NCI-H69 (cell line): ENCODE measurements at regions not wholly inside any gene's neighbourhood (a gene's known extent, or its start where the extent isn't known, plus 50 kb on each side); places are given as distances from the start of the nearest gene placed in this dataset.
"Not testable (repeated sequence)": the region's sequence is repeated elsewhere in the genome, so short reads cannot be mapped to it uniquely, and the experiment has no call there.

ENCODE experiments used
- DNase-seq: peaks from one replicate; lab custom pipeline; 2025; lab: John Stamatoyannopoulos, UW

- DNase-seq: no peak
These were observed 468.2 kb downstream of the XYLT1 start for GRCh38 chr16:17002565-17002964.

GRCh38 chr16:17005963-17006362 is 464.8 kb downstream of the XYLT1 start:
- not testable (repeated sequence) for DNase-seq

GRCh38 chr16:17011712-17012111 is 459.0 kb downstream of the XYLT1 start:
- no peak for DNase-seq

GRCh38 chr16:17013038-17013437 is 457.7 kb downstream of the XYLT1 start:
- DNase-seq: no peak

- DNase-seq: no peak
These were observed 456.2 kb downstream of the XYLT1 start for GRCh38 chr16:17014484-17015121.

GRCh38 chr16:17015702-17016101 is 455.1 kb downstream of the XYLT1 start:
- DNase-seq: no peak

- no peak for DNase-seq
These were observed 453.3 kb downstream of the XYLT1 start for GRCh38 chr16:17017442-17017841.

GRCh38 chr16:17018585-17018939 is 452.2 kb downstream of the XYLT1 start:
- DNase-seq: no peak

- no peak for DNase-seq
These were observed 451.4 kb downstream of the XYLT1 start for GRCh38 chr16:17019366-17019765.

GRCh38 chr16:17023606-17024005 is 447.2 kb downstream of the XYLT1 start:
- DNase-seq: no peak

GRCh38 chr16:17024514-17024913 is 446.2 kb downstream of the XYLT1 start:
- no peak for DNase-seq

GRCh38 chr16:17026600-17027242 is 444.0 kb downstream of the XYLT1 start:
- DNase-seq: no peak

GRCh38 chr16:17027488-17028129 is 443.2 kb downstream of the XYLT1 start:
- DNase-seq: no peak

- DNase-seq: no peak
These were observed 441.0 kb downstream of the XYLT1 start for GRCh38 chr16:17029602-17030350.

GRCh38 chr16:17031484-17032268 is 439.1 kb downstream of the XYLT1 start:
- DNase-seq: no peak

- DNase-seq: no peak
These were observed 438.4 kb downstream of the XYLT1 start for GRCh38 chr16:17032332-17032731.

GRCh38 chr16:17034477-17035252 is 436.1 kb downstream of the XYLT1 start:
- no peak for DNase-seq

GRCh38 chr16:17037499-17037898 is 433.3 kb downstream of the XYLT1 start:
- DNase-seq: no peak

- no peak for DNase-seq
These were observed 432.3 kb downstream of the XYLT1 start for GRCh38 chr16:17038415-17038814.

GRCh38 chr16:17049109-17049508 is 421.7 kb downstream of the XYLT1 start:
- not testable (repeated sequence) for DNase-seq

- no peak for DNase-seq
These were observed 420.3 kb downstream of the XYLT1 start for GRCh38 chr16:17050468-17050867.
